ENCODE measurements at regions not wholly inside any gene's neighbourhood (a gene's known extent, or its start where the extent isn't known, plus 50 kb on each side); places are given as distances from the start of the nearest gene placed in this dataset.

- H3K4me1 ChIP-seq (ENCODE audit: insufficient read depth, low read length, severe bottlenecking), result no peaks in the 10 kb centered on the region
- no peaks in the 10 kb centered on the region for H3K9me2 ChIP-seq (ENCODE audit: low read depth, low read length)
- no peak overlapping the region for H2AFZ ChIP-seq (ENCODE audit: low read length)
- H3K79me2 ChIP-seq (ENCODE audit: insufficient read depth, low read length), result no peaks in the 10 kb centered on the region
- H3K4me3 ChIP-seq (ENCODE audit: low read depth, low read length, poor library complexity, severe bottlenecking), result no peak overlapping the region
- H3K4me2 ChIP-seq (ENCODE audit: low read length), result no peak overlapping the region
- H4K20me1 ChIP-seq (ENCODE audit: insufficient read depth, low read length), result no peaks in the 10 kb centered on the region
- H3K27ac ChIP-seq (ENCODE audit: low read depth, low read length, poor library complexity, severe bottlenecking), result no peak overlapping the region
- no peaks in the 10 kb centered on the region for H3K9me3 ChIP-seq (ENCODE audit: low read length)
- no peaks in the 10 kb centered on the region for H3F3A ChIP-seq (ENCODE audit: insufficient read depth, low read length)
- no peaks in the 10 kb centered on the region for H3K36me3 ChIP-seq (ENCODE audit: insufficient read depth, low read length)
- H3K27me3 ChIP-seq (ENCODE audit: insufficient read depth, low read length), result no peaks in the 10 kb centered on the region
- TF ChIP-seq EZH2 (IDR thresholded peaks at IDR 0.05; ENCODE audit: borderline replicate concordance, low read length), result no peak
- TF ChIP-seq, protein P1, sequence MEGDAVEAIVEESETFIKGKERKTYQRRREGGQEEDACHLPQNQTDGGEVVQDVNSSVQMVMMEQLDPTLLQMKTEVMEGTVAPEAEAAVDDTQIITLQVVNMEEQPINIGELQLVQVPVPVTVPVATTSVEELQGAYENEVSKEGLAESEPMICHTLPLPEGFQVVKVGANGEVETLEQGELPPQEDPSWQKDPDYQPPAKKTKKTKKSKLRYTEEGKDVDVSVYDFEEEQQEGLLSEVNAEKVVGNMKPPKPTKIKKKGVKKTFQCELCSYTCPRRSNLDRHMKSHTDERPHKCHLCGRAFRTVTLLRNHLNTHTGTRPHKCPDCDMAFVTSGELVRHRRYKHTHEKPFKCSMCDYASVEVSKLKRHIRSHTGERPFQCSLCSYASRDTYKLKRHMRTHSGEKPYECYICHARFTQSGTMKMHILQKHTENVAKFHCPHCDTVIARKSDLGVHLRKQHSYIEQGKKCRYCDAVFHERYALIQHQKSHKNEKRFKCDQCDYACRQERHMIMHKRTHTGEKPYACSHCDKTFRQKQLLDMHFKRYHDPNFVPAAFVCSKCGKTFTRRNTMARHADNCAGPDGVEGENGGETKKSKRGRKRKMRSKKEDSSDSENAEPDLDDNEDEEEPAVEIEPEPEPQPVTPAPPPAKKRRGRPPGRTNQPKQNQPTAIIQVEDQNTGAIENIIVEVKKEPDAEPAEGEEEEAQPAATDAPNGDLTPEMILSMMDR (IDR thresholded peaks at IDR 0.05; ENCODE audit: low read length), result no peak
- H3K9ac ChIP-seq (ENCODE audit: low read length), result no peak overlapping the region
These were observed 1536.2 kb downstream of the PLA2G4A start for GRCh38 chr1:188364927-188365449.

DNA sequence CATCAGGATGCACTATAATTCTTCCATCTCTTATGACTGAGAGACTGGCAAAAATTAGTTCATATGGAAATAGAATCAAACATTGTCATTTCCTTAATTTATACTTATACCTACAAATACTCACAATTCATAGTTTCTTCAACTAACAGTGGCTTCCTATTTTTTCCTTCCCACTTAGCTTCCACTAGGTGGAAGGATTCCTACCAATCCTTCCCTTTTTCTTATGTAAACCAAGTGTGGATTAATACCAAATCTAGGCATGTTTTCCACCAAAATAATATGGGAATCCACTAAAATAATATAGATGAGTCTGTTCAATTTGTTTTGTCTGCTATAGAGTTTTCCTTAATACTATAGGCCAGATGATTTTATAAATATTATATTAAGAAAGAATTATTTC is 1537.1 kb downstream of the PLA2G4A start:
- H3K4me1 ChIP-seq (ENCODE audit: insufficient read depth, low read length, severe bottlenecking), result no peaks in the 10 kb centered on the region
- H3K79me2 ChIP-seq (ENCODE audit: insufficient read depth, low read length), result no peaks in the 10 kb centered on the region
- no peak overlapping the region for H3K4me2 ChIP-seq (ENCODE audit: low read length)
- H3K9me3 ChIP-seq (ENCODE audit: low read length), result no peaks in the 10 kb centered on the region
- no peaks in the 10 kb centered on the region for H3F3A ChIP-seq (ENCODE audit: insufficient read depth, low read length)
- H2AFZ ChIP-seq (ENCODE audit: low read length), result no peak overlapping the region
- no peak overlapping the region for H3K27ac ChIP-seq (ENCODE audit: low read depth, low read length, poor library complexity, severe bottlenecking)
- no peaks in the 10 kb centered on the region for H3K27me3 ChIP-seq (ENCODE audit: insufficient read depth, low read length)
- H4K20me1 ChIP-seq (ENCODE audit: insufficient read depth, low read length), result no peaks in the 10 kb centered on the region
- H3K4me3 ChIP-seq (ENCODE audit: low read depth, low read length, poor library complexity, severe bottlenecking), result no peak overlapping the region
- no peaks in the 10 kb centered on the region for H3K9me2 ChIP-seq (ENCODE audit: low read depth, low read length)
- no peak overlapping the region for H3K9ac ChIP-seq (ENCODE audit: low read length)
- H3K36me3 ChIP-seq (ENCODE audit: insufficient read depth, low read length), result no peaks in the 10 kb centered on the region
- TF ChIP-seq, protein P1 (IDR thresholded peaks at IDR 0.05; ENCODE audit: low read length), result no peak
- no peak for TF ChIP-seq EZH2 (IDR thresholded peaks at IDR 0.05; ENCODE audit: borderline replicate concordance, low read length)

- Histone ChIP-seq H3K4me1 (ENCODE audit: insufficient read depth, low read length, severe bottlenecking) (no peaks in the 10 kb centered on the region), H3K27me3 (ENCODE audit: insufficient read depth, low read length) (no peaks in the 10 kb centered on the region), H3K79me2 (ENCODE audit: insufficient read depth, low read length) (no peaks in the 10 kb centered on the region), H3K4me3 (ENCODE audit: low read depth, low read length, poor library complexity, severe bottlenecking) (no peak overlapping the region), H3K27ac (ENCODE audit: low read depth, low read length, poor library complexity, severe bottlenecking) (no peak overlapping the region), H3K9me3 (ENCODE audit: low read length) (no peaks in the 10 kb centered on the region), H4K20me1 (ENCODE audit: insufficient read depth, low read length) (no peaks in the 10 kb centered on the region), H2AFZ (ENCODE audit: low read length) (no peak overlapping the region), H3K9ac (ENCODE audit: low read length) (no peak overlapping the region), H3K4me2 (ENCODE audit: low read length) (no peak overlapping the region), H3K36me3 (ENCODE audit: insufficient read depth, low read length) (no peaks in the 10 kb centered on the region), H3K9me2 (ENCODE audit: low read depth, low read length) (no peaks in the 10 kb centered on the region), H3F3A (ENCODE audit: insufficient read depth, low read length) (no peaks in the 10 kb centered on the region)
- TF ChIP-seq, protein P1 (IDR thresholded peaks at IDR 0.05; ENCODE audit: low read length), result no peak
- no peak for TF ChIP-seq EZH2 (IDR thresholded peaks at IDR 0.05; ENCODE audit: borderline replicate concordance, low read length)
These were observed 1538.9 kb downstream of the PLA2G4A start for GRCh38 chr1:188367661-188368060.
